GM21825 (cell line): ENCODE measurements at regions not wholly inside any gene's neighbourhood (a gene's known extent, or its start where the extent isn't known, plus 50 kb on each side); places are given as distances from the start of the nearest gene placed in this dataset.
"Not testable (repeated sequence)": the region's sequence is repeated elsewhere in the genome, so short reads cannot be mapped to it uniquely, and the experiment has no call there.

ENCODE experiments used
- ATAC-seq: cut with Tn5 transposase; IDR thresholded peaks from one replicate; pipeline ENCODE4 v1.9.1; 2021; ENCODE audit warnings: mild to moderate bottlenecking, moderate library complexity; ENCODE audit not compliant: unreplicated experiment

- ATAC-seq = no peak
Observed at GRCh38 chr3:197431346-197431910, 124.3 kb downstream of the BDH1 start.

DNA sequence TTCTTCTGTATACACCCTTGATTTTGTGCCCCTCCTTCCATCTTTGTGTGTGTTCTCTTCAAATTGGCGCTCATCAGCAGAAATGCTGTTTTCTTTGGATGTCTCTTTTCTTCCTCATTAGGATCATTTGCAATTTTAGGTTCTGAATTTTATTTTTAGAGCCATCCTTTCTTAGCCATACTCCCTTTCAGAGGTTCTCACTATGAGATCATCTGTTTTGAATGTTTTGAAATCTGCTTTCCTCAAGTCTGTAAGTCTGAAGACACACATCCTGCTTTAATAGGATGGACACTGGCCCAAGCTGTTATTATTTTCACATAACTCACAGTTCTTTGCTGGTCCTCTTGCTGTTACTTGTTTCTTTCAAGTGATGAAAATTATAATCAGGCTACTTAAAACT lies 124.8 kb downstream of the BDH1 start:
- ATAC-seq = no peak

GRCh38 chr3:197430502-197430901 lies 125.3 kb downstream of the BDH1 start:
- ATAC-seq = no peak

DNA sequence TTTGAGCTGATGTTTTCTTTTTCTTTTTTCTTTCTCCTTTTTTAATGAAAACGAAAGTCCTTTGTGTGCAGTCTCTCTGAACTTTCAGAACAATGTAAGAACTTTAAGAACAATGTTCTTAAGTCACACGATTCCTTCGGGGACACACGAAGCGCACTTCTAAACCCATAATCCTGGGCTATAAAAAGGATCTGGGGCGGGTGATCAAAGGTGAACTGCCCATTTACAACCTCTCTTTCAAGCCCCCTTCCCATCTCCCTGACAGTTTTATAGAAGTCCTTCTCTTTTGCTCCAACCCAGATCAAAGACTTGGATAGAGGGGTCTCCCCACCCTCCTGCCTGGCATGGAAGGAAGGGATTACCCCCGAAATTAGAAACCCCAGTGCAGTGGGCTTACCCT lies 126.8 kb downstream of the BDH1 start:
- ATAC-seq = no peak

- ATAC-seq = no peak
Observed at GRCh38 chr3:197428117-197428801, 127.5 kb downstream of the BDH1 start.

GRCh38 chr3:197427021-197427420 lies 128.6 kb upstream of the DLG1 start:
- ATAC-seq = no peak

- no peak for ATAC-seq
Observed at GRCh38 chr3:197426121-197426566, 127.7 kb upstream of the DLG1 start.

- ATAC-seq = no peak
Observed at GRCh38 chr3:197425485-197426120, 127.2 kb upstream of the DLG1 start.

DNA sequence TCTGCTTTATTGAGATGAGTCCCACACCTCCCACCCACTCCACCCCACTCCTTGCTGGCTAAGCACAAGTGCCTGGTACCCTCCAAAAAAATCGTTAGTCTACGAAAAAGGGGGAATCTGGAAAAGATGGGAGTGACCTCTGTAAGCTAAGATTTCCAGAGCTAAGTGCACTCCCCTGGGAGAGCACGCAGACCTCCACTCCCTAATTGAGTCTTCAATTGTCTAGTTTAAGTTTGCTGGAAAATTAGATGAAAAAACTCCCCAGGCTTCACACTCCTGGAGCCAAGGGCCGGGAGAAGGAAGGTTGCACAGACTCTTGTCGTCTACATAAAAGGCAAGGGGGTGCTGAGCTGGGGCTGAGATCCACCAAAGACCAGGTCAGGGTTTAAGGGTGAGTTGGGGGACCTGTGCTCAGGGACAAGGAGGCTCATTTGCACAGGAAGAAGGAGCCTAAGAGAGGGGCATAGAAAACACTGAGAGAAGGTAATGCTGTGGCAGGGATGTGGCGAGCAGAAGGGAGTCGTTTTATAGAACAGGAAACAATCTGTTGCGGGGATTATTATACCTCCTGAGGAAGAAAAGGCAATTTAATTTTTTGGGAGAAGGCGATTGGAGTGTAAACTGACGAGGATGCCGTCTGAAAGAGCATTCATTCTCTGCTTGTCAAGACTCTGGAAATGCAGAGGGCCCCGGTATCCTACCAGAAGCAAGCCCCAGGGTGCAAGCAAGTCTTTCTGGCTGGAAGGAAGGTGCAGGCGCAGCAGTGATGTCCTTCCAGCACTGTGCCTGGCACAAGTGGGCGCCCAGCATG lies 126.5 kb upstream of the DLG1 start:
- ATAC-seq = no peak

DNA sequence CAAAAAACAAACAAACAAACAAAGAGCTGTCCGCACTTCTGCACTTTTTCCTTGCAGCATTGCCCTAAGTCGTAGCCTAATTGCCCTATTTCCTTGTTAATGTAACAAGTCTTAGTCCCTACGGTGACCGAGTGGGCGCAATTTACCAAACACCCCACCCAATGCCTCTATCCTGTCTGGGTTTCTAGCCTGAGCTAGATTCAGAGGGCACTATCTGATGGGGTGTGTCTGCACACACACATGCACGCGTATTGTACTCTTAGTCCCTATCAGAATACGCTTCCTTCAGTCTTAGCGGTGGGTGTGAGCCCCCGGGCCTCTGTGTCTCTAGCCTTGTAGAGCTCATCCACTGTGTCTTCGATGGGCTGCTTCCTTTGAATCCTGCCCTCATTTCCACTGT lies 125.9 kb upstream of the DLG1 start:
- ATAC-seq = no peak

DNA sequence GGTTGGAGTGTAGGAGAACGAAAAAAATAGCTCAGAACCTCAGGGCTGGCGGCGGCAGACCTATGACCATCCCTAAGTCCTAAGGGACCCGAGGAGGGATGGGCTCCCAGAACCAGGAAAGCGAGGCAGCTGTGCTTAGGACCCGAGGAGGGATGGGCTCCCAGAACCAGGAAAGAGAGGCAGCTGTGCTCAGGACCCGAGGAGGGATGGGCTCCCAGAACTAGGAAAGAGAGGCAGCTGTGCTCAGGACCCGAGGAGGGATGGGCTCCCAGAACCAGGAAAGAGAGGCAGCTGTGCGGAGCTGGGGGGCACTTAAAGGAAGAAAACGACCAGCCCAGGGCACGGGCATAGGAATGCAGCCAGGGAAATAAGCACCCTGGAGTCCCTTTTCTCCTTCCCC lies 125.0 kb upstream of the DLG1 start:
- ATAC-seq = no peak

- ATAC-seq = no peak
Observed at GRCh38 chr3:197422506-197422905, 124.1 kb upstream of the DLG1 start.

DNA sequence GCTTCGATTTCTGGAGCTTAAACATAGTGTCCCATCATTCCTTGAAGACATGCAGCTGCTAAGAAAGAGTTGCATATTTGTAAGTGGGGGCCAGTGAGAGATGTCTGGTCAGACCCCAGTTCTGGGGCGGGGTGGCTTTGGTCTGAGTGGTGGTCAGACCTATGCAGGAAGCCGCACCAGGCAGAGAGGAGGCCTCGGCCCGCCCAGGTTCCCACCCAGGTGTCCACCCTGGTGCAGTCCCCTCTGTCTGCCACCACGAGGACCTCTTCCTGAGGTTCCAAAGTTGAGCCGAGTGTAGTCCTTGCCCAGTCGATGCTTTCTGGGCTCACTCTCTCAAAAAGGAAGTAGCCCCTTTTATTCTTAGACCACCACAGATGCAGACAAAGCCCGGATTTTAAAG lies 122.6 kb upstream of the DLG1 start:
- ATAC-seq = no peak

GRCh38 chr3:197420566-197420965 lies 122.2 kb upstream of the DLG1 start:
- ATAC-seq = no peak

DNA sequence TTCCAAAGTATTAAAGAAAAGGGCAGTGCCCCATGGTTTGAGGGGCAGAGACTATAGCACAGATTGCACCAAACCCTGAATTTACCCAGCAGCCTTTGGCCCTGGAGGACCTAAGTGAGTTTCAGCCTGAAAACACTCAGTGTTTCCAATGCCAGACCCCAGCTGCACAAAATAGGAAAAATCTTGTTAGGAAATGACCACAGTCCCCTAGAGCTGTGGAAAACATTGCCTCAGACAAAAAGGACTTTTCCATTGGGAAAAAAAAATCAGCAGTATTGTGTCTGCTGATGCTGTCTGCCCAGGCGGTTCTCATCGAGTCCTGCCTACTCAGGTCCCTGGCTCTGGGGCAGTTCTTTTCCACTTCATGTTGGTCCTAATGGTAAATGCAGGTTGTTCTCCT lies 121.7 kb upstream of the DLG1 start:
- ATAC-seq = no peak

DNA sequence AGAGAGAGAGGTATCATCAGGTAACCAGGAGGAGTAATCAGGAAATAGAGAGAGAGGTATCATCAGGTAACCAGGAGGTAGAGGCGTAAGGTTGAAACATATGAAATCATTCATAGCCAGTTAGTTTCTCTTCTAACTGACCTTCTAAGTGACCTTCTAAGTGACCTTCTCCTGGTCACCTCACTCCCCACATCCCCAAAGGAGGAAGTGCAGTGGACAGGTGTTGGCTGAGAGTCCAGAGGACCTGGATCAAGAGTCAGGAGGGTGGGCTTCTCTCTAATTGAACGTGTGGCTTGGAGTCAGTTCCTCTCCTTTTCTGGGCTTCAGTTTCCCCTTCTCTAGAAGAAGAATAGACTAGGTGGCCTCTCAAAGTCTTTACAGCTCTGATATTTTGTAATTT lies 121.3 kb upstream of the DLG1 start:
- no peak for ATAC-seq

- ATAC-seq = no peak
Observed at GRCh38 chr3:197417911-197418618, 119.7 kb upstream of the DLG1 start.

DNA sequence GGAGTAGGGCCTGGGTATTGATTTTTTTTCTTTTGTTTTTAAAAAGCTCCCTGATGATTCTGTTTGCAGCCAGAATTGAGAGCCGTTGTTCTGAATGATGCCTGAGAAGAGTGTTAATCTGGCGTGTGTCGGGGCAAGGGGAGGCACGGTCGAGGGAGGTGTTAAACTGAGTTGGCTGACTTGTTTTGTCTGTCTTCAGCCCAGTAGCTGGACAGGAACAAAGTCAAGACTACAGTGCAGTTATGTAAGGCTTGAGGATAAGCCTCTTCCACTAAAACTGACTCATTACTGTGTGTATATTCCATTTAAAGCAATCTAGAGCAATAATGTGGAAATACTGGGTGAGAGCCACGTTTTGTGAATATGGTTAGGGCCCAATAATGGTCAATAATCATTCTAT lies 119.0 kb upstream of the DLG1 start:
- no peak for ATAC-seq

GRCh38 chr3:197411899-197412298 lies 113.5 kb upstream of the DLG1 start:
- not testable (repeated sequence) for ATAC-seq

DNA sequence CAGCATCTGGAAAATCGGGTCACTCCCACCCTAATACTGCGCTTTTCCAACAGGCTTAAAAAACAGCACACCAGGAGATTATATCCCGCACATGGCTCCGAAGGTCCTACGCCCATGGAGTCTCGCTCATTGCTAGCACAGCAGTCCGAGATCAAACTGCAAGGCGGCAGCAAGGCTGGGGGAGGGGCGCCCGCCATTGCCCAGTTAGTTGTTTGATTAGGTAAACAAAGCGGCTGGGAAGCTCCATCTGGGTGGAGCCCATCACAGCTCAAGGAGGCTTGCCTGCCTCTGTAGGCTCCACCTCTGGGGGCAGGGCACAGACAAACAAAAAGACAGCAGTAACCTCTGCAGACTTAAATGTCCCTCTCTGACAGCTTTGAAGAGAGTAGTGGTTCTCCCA lies 111.8 kb upstream of the DLG1 start:
- ATAC-seq = not testable (repeated sequence)
